Caco-2 (cell line): ENCODE measurements at regions not wholly inside any gene's neighbourhood (a gene's known extent, or its start where the extent isn't known, plus 50 kb on each side); places are given as distances from the start of the nearest gene placed in this dataset.

Experiments used
- BruUV-seq: library from RNA; stranded (reverse); fragments of 400-500 nt; replicated peaks from 2 replicates; lab custom pipeline; 2021; lab: Mats Ljungman, UMichigan
- CTCF ChIA-PET: fragments of 300-600 bp; sonication (Branson Sonifier 250); formaldehyde crosslinking; loops from one replicate; lab custom pipeline; 2022; ENCODE audit warnings: antibody characterized with exemption; lab: Charles Lee
- POLR2A ChIA-PET: fragments of 300-600 bp; sonication (Branson Sonifier 250); formaldehyde crosslinking; loops from one replicate; lab custom pipeline; 2022; ENCODE audit warnings: antibody characterized with exemption; lab: Charles Lee
- DNase-seq, 2 experiments: peaks; one replicate each; pipeline versions ENCODE4 v3.0.0 to v3.0.0-alpha.2; 2020 to 2022
- H3K27me3 ChIP-seq: replicated peaks from 2 replicates; pipeline ENCODE4 v1.6.0; 2011; ENCODE audit warnings: low read length; ENCODE audit not compliant: control insufficient read depth, insufficient read depth
- H3K36me3 ChIP-seq: 2 replicates; pipeline ENCODE4 v1.5.1; 2011; ENCODE audit warnings: low read length; ENCODE audit not compliant: control insufficient read depth, insufficient read depth
- H3K4me1 ChIP-seq: fragments of 250-450 bp; sonication (Bioruptor Pico); 2 replicates; pipeline ENCODE4 v1.5.1; 2020; ENCODE audit warnings: mild to moderate bottlenecking
- H3K4me3 ChIP-seq: 2 replicates; pipeline ENCODE4 v1.5.1; 2011; ENCODE audit warnings: low read depth, mild to moderate bottlenecking, control low read depth, low read length
- H3K9me3 ChIP-seq: fragments of 250-450 bp; sonication (Bioruptor Pico); 2 replicates; pipeline ENCODE4 v1.5.1; 2020; ENCODE audit warnings: mild to moderate bottlenecking, moderate library complexity
- H3K27ac Mint-ChIP-seq: one replicate; pipeline ENCODE4 v1.8.0; 2022; ENCODE audit warnings: mixed read lengths; ENCODE audit not compliant: unreplicated experiment
- H3K27me3 Mint-ChIP-seq: one replicate; pipeline ENCODE4 v1.8.0; 2022; ENCODE audit warnings: mixed read lengths; ENCODE audit not compliant: insufficient read depth, unreplicated experiment
- H3K36me3 Mint-ChIP-seq: one replicate; pipeline ENCODE4 v1.8.0; 2022; ENCODE audit warnings: mild to moderate bottlenecking, mixed read lengths; ENCODE audit not compliant: insufficient read depth, unreplicated experiment
- H3K4me1 Mint-ChIP-seq: one replicate; pipeline ENCODE4 v1.8.0; 2022; ENCODE audit warnings: low read depth, mixed read lengths; ENCODE audit not compliant: unreplicated experiment
- H3K4me3 Mint-ChIP-seq: one replicate; pipeline ENCODE4 v1.8.0; 2022; ENCODE audit warnings: mild to moderate bottlenecking, moderate library complexity, mixed read lengths; ENCODE audit not compliant: unreplicated experiment
- H3K9me3 Mint-ChIP-seq: one replicate; pipeline ENCODE4 v1.8.0; 2022; ENCODE audit warnings: mixed read lengths; ENCODE audit not compliant: unreplicated experiment
- CTCF ChIP-seq, 2 experiments: fragments of 200-600 bp in 1 of 2; IDR thresholded peaks; 1 replicate in 1 of 2; 2 replicates in 1 of 2; pipeline versions ENCODE4 v1.5.1 to v1.8.0; 2011 to 2022; ENCODE audit warnings: antibody characterized with exemption in 1 of 2, control low read depth in 1 of 2, inconsistent platforms in 1 of 2, low read depth in 1 of 2, low read length in 1 of 2, mild to moderate bottlenecking in 1 of 2, moderate library complexity in 1 of 2; ENCODE audit not compliant: insufficient read depth in 1 of 2, severe bottlenecking in 1 of 2, unreplicated experiment in 1 of 2
- intact Hi-C: fragments of 100-400 bp; cut with micrococcal nuclease; formaldehyde crosslinking; loops from one replicate; pipeline ENCODE4 v1.10.0; 2022; ENCODE audit not compliant: unreplicated experiment

GRCh38 chr1:214954617-214954949, 128.0 kb upstream of the KCNK2 start:
- Histone ChIP-seq H3K4me1 (no peaks in the 10 kb centered on the region), H3K9me3 (no peaks in the 10 kb centered on the region), H3K4me3 (no peak overlapping the region), H3K27me3 (no peaks in the 10 kb centered on the region), H3K36me3 (no peaks in the 10 kb centered on the region)
- Mint-ChIP-seq H3K27me3 (no peaks in the 10 kb centered on the region), H3K27ac (no peak overlapping the region), H3K4me3 (no peak overlapping the region), H3K36me3 (no peaks in the 10 kb centered on the region), H3K9me3 (no peaks in the 10 kb centered on the region), H3K4me1 (peaks cover 4% of the 10 kb centered on the region)
- ChIA-PET CTCF (no interaction called here), POLR2A (no interaction called here)
- no peak for TF ChIP-seq CTCF (IDR thresholded peaks at IDR 0.05; ENCODE audit: insufficient read depth in 1 of 2, low read depth in 1 of 2, low read length in 1 of 2, severe bottlenecking in 1 of 2, unreplicated experiment in 1 of 2)
- intact Hi-C loops, result loop anchor here (10.0 kb wide), 1 partner anchor 570 kb away; no protein-coding TSS in a partner anchor
- DNase-seq, result no peak
- no TSS peak for BruUV-seq

GRCh38 chr1:214957330-214958137, 125.0 kb upstream of the KCNK2 start:
- intact Hi-C loops, result loop anchor here (10.0 kb wide), 1 partner anchor 567 kb away; no protein-coding TSS in a partner anchor
- ChIA-PET CTCF (interaction anchor here (0.5 kb wide), 1 partner anchor 345 kb away, joined by 3 read pairs; no protein-coding TSS in a partner anchor), POLR2A (no interaction called here)
- Mint-ChIP-seq H3K36me3 (no peaks in the 10 kb centered on the region), H3K4me1 (peaks cover 4% of the 10 kb centered on the region), H3K4me3 (no peak overlapping the region), H3K27ac (no peak overlapping the region), H3K9me3 (no peaks in the 10 kb centered on the region), H3K27me3 (no peaks in the 10 kb centered on the region)
- Histone ChIP-seq H3K4me3 (no peak overlapping the region), H3K9me3 (no peaks in the 10 kb centered on the region), H3K27me3 (no peaks in the 10 kb centered on the region), H3K36me3 (no peaks in the 10 kb centered on the region), H3K4me1 (no peaks in the 10 kb centered on the region)
- BruUV-seq, result no TSS peak
- no peak for DNase-seq
- no peak for TF ChIP-seq CTCF (IDR thresholded peaks at IDR 0.05; ENCODE audit: insufficient read depth in 1 of 2, low read depth in 1 of 2, low read length in 1 of 2, severe bottlenecking in 1 of 2, unreplicated experiment in 1 of 2)

- Histone ChIP-seq H3K9me3 (no peaks in the 10 kb centered on the region), H3K36me3 (no peaks in the 10 kb centered on the region), H3K27me3 (no peaks in the 10 kb centered on the region), H3K4me3 (no peak overlapping the region), H3K4me1 (no peaks in the 10 kb centered on the region)
- H3K4me1 Mint-ChIP-seq, result peaks cover 4% of the 10 kb centered on the region
- TF ChIP-seq CTCF (IDR thresholded peaks at IDR 0.05; ENCODE audit: insufficient read depth in 1 of 2, low read depth in 1 of 2, low read length in 1 of 2, severe bottlenecking in 1 of 2, unreplicated experiment in 1 of 2), result no peak
- no peaks in the 10 kb centered on the region for H3K36me3 Mint-ChIP-seq
- ChIA-PET CTCF (interaction anchor here (0.5 kb wide), 1 partner anchor 344 kb away, joined by 3 read pairs; no protein-coding TSS in a partner anchor), POLR2A (no interaction called here)
- no TSS peak for BruUV-seq
- intact Hi-C loops, result loop anchor here (10.0 kb wide), 1 partner anchor 566 kb away; no protein-coding TSS in a partner anchor
- H3K27ac Mint-ChIP-seq, result no peak overlapping the region
- H3K27me3 Mint-ChIP-seq, result no peaks in the 10 kb centered on the region
- no peak overlapping the region for H3K4me3 Mint-ChIP-seq
- H3K9me3 Mint-ChIP-seq, result no peaks in the 10 kb centered on the region
- DNase-seq, result no peak
Measured at GRCh38 chr1:214958486-214958885, 124.1 kb upstream of the KCNK2 start.
